ENCODE measurements at regions not wholly inside any gene's neighbourhood (a gene's known extent, or its start where the extent isn't known, plus 50 kb on each side); places are given as distances from the start of the nearest gene placed in this dataset.

DNA sequence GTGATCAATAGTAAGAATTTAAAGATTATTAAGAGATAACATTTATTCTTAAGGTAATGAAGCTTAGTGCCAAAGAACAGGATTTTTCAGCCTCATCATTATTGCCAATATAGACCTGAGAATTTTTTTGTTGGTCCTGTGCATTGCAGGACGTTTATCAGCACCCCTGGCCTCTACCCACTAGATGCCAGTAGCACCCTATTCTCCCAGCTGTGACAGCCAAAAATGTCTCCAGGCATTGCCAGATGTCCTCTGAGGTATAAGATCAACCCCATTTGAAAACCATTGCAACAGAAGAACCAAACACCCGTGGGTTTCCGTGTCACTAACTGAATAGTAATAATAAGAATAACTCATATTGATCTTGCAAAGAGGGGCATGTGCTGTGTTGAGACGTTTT lies 700.0 kb upstream of the SOX11 start:
- TF ChIP-seq MAFG (CRISPR knock-in tag; IDR thresholded peaks at IDR 0.05), result no peak
- TF ChIP-seq ZNF230 (CRISPR knock-in tag; IDR thresholded peaks at IDR 0.05), result no peak
- TF ChIP-seq RFX3 (CRISPR knock-in tag; IDR thresholded peaks at IDR 0.05), result no peak
- no peak for TF ChIP-seq KDM3A (CRISPR knock-in tag; IDR thresholded peaks at IDR 0.05; ENCODE audit: low read depth)
- TF ChIP-seq ZNF12 (CRISPR knock-in tag; IDR thresholded peaks at IDR 0.05), result no peak
- no peak for TF ChIP-seq CAMTA2 (CRISPR knock-in tag; IDR thresholded peaks at IDR 0.05; ENCODE audit: borderline replicate concordance)
- no peak for TF ChIP-seq RCOR2 (CRISPR knock-in tag; IDR thresholded peaks at IDR 0.05)
- no peak for TF ChIP-seq KDM1A (CRISPR knock-in tag; IDR thresholded peaks at IDR 0.05)
- TF ChIP-seq ZNF629 (CRISPR knock-in tag; conservative IDR thresholded peaks at IDR 0.05), result no peak
- no peak for TF ChIP-seq TSC22D2 (CRISPR knock-in tag; IDR thresholded peaks at IDR 0.05; ENCODE audit: borderline replicate concordance)
- no peak for TF ChIP-seq SMARCE1 (IDR thresholded peaks at IDR 0.05; ENCODE audit: borderline replicate concordance)
- TF ChIP-seq, protein P1, sequence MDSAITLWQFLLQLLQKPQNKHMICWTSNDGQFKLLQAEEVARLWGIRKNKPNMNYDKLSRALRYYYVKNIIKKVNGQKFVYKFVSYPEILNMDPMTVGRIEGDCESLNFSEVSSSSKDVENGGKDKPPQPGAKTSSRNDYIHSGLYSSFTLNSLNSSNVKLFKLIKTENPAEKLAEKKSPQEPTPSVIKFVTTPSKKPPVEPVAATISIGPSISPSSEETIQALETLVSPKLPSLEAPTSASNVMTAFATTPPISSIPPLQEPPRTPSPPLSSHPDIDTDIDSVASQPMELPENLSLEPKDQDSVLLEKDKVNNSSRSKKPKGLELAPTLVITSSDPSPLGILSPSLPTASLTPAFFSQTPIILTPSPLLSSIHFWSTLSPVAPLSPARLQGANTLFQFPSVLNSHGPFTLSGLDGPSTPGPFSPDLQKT (CRISPR knock-in tag; IDR thresholded peaks at IDR 0.05; ENCODE audit: borderline replicate concordance), result no peak
- TF ChIP-seq ZNF101 (CRISPR knock-in tag; IDR thresholded peaks at IDR 0.05; ENCODE audit: borderline replicate concordance, low read depth), result no peak
- 0% methylated on average over 4 of the region's 4 CpGs for WGBS (ENCODE audit: low lambda C conversion rate)
- H2AFZ ChIP-seq (ENCODE audit: low read length), result no peak overlapping the region
- no peak overlapping the region for H3K4me2 ChIP-seq (ENCODE audit: low read depth, low read length)
- no peaks in the 10 kb centered on the region; the same call in 1 of the 2 replicates for H3K9me3 ChIP-seq (ENCODE audit: low read length)
- FAIRE-seq (no peak), ATAC-seq (no peak), DNase-seq (ENCODE audit: low spot score) (no peak)
- no TSS peak for BruUV-seq (replicated peaks)
- no peaks in the 10 kb centered on the region for H4K20me1 ChIP-seq (ENCODE audit: insufficient read depth, low read length)
- ChIA-PET CTCF (ENCODE audit: low intra/inter-chr PET ratio, low total read pairs) (no interaction called here), POLR2A (no interaction called here)
- H3K4me3 ChIP-seq (replicated peaks in 1 of 3; ENCODE audit: insufficient read depth in 1 of 3, low read depth in 2 of 3, low read length in 3 of 3), result no peak overlapping the region
- H3K27ac ChIP-seq (ENCODE audit: extremely low read length, insufficient read depth, low read length), result no peak overlapping the region
- in situ Hi-C loops (cut with HindIII; ENCODE audit: extremely low pct_ligation_motif_present, low pct_unique_long_range_greater_than_20kb) (no loop called here), intact Hi-C loops (cut with micrococcal nuclease; ENCODE audit: unreplicated experiment) (no loop called here)
- H3K4me1 ChIP-seq (ENCODE audit: insufficient read depth, low read length), result peaks cover 9% of the 10 kb centered on the region
- H3K27me3 ChIP-seq (ENCODE audit: control insufficient read depth in 1 of 2, insufficient read depth in 2 of 2, low read length in 2 of 2), result 0 out of 5 replicates have a peak, but pooled peaks cover 0 to 1% of the 10 kb centered on the region in 2 experiments
- no peaks in the 10 kb centered on the region for H3K36me3 ChIP-seq (replicated peaks in 1 of 2; ENCODE audit: control insufficient read depth in 1 of 2, insufficient read depth in 2 of 2, low read length in 2 of 2)
- H3K9ac ChIP-seq (ENCODE audit: insufficient read depth, low read depth, low read length), result no peak overlapping the region
- H3K79me2 ChIP-seq (ENCODE audit: insufficient read depth, low read length), result no peaks in the 10 kb centered on the region
